Skeletal muscle tissue (tissue), 3 donors: ENCODE measurements at regions not wholly inside any gene's neighbourhood (a gene's known extent, or its start where the extent isn't known, plus 50 kb on each side); places are given as distances from the start of the nearest gene placed in this dataset.

Experiments used
- H3K27ac ChIP-seq: one replicate; pipeline ENCODE4 v1.7.0; 2013; ENCODE audit warnings: mild to moderate bottlenecking, low read depth, low read length, inconsistent platforms
- H3K27me3 ChIP-seq, 3 donors: one replicate each; pipeline ENCODE4 v1.7.0; 2013; ENCODE audit warnings: low read length in 3 of 3; ENCODE audit not compliant: control insufficient read depth in 3 of 3, insufficient read depth in 3 of 3
- H3K36me3 ChIP-seq, 3 donors: one replicate each; pipeline ENCODE4 v1.7.0; 2013; ENCODE audit warnings: low read length in 3 of 3; ENCODE audit not compliant: control insufficient read depth in 3 of 3, insufficient read depth in 3 of 3
- H3K4me1 ChIP-seq, 3 donors: one replicate each; pipeline ENCODE4 v1.7.0; 2013; ENCODE audit warnings: low read length in 3 of 3, mild to moderate bottlenecking in 3 of 3; ENCODE audit not compliant: control insufficient read depth in 3 of 3, insufficient read depth in 3 of 3
- H3K4me3 ChIP-seq, 3 donors: one replicate each; pipeline ENCODE4 v1.7.0; 2013; ENCODE audit warnings: low read length in 3 of 3
- H3K9ac ChIP-seq, 3 donors: one replicate each; pipeline ENCODE4 v1.7.0; 2013; ENCODE audit warnings: low read length in 3 of 3, mild to moderate bottlenecking in 3 of 3, moderate library complexity in 2 of 3, low read depth in 1 of 3
- H3K9me3 ChIP-seq, 3 donors: one replicate each; pipeline ENCODE4 v1.7.0; 2013; ENCODE audit warnings: low read length in 3 of 3; ENCODE audit not compliant: control insufficient read depth in 3 of 3
- donor health status: Osteomylitis.

DNA sequence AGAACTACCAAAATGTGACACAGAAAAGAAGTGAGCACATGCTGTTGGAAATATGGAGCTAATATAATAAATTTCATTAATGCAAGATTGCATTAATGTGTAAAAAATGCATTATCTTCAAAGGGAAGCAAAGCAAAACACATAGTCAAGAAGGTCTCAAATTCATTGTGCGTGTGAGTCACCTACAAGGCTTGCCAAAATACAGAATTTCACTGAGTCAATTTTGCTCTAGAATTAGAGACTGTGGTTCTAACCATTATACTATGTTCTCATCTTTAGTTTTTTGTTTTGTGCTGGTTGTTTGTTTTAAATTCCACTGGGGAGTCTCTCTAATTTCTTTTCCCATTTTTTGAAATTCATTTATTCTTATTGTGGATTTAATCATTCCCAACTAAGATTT is 149.8 kb upstream of the SLITRK1 start:
- H3K36me3 ChIP-seq: no peaks in the 10 kb centered on the region
- H3K4me1 ChIP-seq: no peaks in the 10 kb centered on the region
- no peak overlapping the region for H3K4me3 ChIP-seq
- H3K27ac ChIP-seq: no peak overlapping the region
- no peaks in the 10 kb centered on the region for H3K27me3 ChIP-seq
- H3K9me3 ChIP-seq: no peaks in the 10 kb centered on the region
- H3K9ac ChIP-seq: no peak overlapping the region

GRCh38 chr13:84031120-84031519 is 148.8 kb upstream of the SLITRK1 start:
- no peaks in the 10 kb centered on the region for H3K27me3 ChIP-seq
- no peak overlapping the region for H3K4me3 ChIP-seq
- no peaks in the 10 kb centered on the region for H3K9me3 ChIP-seq
- H3K27ac ChIP-seq: no peak overlapping the region
- H3K4me1 ChIP-seq: no peaks in the 10 kb centered on the region
- H3K9ac ChIP-seq: no peak overlapping the region
- no peaks in the 10 kb centered on the region for H3K36me3 ChIP-seq

DNA sequence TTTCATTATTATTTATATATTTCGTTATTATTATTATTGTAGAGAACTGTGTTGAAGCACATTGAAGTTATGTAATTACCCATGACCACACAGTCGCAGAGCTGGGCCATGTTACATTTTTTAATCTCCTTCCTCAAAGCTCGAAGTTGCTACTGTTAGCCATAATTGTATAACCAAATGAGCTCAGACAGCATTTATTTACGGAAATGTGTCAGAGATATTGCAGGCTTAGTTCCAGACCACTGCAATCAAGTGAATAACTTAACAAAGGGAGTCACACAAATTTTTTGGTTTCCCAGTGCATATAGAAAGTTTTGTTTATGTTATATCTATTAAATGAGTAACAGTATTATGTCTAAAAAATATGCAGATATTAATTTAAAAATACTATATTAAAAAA is 147.1 kb upstream of the SLITRK1 start:
- H3K27ac ChIP-seq: no peak overlapping the region
- H3K27me3 ChIP-seq: no peaks in the 10 kb centered on the region
- no peak overlapping the region for H3K9ac ChIP-seq
- H3K4me3 ChIP-seq: no peak overlapping the region
- H3K4me1 ChIP-seq: no peaks in the 10 kb centered on the region
- H3K9me3 ChIP-seq: no peaks in the 10 kb centered on the region
- no peaks in the 10 kb centered on the region for H3K36me3 ChIP-seq

DNA sequence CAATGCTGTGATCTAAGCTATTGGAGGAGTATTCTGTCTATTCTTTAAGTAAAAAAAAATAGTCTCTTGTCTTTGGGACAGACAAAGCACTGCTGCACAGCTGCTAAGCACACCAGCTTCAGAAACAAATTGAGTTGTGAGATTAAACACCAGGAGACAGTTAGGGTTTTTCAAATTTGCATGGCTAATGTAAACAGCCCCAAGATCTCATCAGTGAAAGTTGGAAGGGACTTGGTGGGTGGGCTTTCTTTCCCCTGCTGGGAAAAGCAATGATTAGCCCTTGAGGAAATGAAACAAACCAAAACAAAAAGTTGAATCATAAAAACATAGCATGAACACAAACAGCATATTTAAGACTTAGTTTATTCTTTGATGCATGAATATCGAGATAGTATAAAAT is 143.6 kb upstream of the SLITRK1 start:
- H3K4me1 ChIP-seq: no peaks in the 10 kb centered on the region
- H3K4me3 ChIP-seq: no peak overlapping the region
- no peak overlapping the region for H3K27ac ChIP-seq
- H3K9me3 ChIP-seq: no peaks in the 10 kb centered on the region
- no peaks in the 10 kb centered on the region for H3K36me3 ChIP-seq
- no peaks in the 10 kb centered on the region for H3K27me3 ChIP-seq
- no peak overlapping the region for H3K9ac ChIP-seq

DNA sequence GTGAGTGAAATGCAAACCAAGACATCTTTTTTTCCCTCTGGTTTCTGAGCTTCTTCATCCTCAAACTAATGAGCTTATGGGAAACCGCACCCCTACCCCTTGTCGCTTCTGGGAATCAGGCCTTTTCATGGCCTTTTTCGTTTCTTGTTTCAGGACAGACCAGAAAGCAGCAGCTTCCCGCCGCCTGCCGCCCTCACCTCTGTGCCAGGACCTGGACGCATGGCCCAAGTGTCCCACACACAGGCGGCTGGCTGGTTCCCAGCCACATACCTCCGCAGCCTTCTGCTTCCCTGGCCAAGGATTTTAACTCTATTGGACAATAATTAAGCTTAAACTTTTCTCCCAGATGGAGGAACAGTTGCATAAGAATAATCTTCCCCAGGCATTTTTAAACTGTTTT is 114.1 kb upstream of the SLITRK1 start:
- Histone ChIP-seq H3K36me3 (no peaks in the 10 kb centered on the region), H3K27ac (no peak overlapping the region), H3K9ac (no peak overlapping the region), H3K27me3 (no peaks in the 10 kb centered on the region), H3K4me3 (no peak overlapping the region), H3K9me3 (no peaks in the 10 kb centered on the region), H3K4me1 (no peaks in the 10 kb centered on the region)

- Histone ChIP-seq H3K4me1 (no peaks in the 10 kb centered on the region), H3K4me3 (no peak overlapping the region), H3K27me3 (no peaks in the 10 kb centered on the region), H3K36me3 (no peaks in the 10 kb centered on the region), H3K9me3 (no peaks in the 10 kb centered on the region), H3K9ac (no peak overlapping the region), H3K27ac (no peak overlapping the region)
Observed at GRCh38 chr13:83995930-83996329, 113.7 kb upstream of the SLITRK1 start.

GRCh38 chr13:83992566-83993358 is 110.5 kb upstream of the SLITRK1 start:
- Histone ChIP-seq H3K9ac (no peak overlapping the region), H3K27me3 (no peaks in the 10 kb centered on the region), H3K9me3 (no peaks in the 10 kb centered on the region), H3K36me3 (no peaks in the 10 kb centered on the region), H3K4me3 (no peak overlapping the region), H3K27ac (no peak overlapping the region), H3K4me1 (no peaks in the 10 kb centered on the region)

DNA sequence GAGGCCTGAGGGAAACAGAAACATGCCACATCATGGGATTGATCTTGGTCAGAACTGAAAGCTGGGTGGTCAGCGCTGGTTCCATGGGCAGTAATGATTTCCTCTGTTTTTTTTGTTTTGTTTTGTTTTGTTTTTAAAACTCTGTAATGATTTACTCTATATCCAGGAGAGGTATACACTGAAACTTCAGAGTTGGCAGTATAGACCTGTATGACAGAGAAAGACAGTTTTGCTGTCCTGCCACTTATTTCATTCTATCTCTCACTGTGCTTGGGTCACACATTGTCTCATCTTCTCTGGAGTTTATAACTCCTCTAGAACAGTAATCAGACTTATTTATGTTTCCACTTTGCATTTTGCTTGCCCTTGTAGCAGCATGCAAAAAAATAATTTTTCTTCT is 105.1 kb upstream of the SLITRK1 start:
- no peak overlapping the region for H3K9ac ChIP-seq
- H3K27ac ChIP-seq: no peak overlapping the region
- peaks cover 0 to 2% (median 0%) of the 10 kb centered on the region in 3 donors for H3K9me3 ChIP-seq
- no peaks in the 10 kb centered on the region for H3K27me3 ChIP-seq
- H3K4me3 ChIP-seq: no peak overlapping the region
- no peaks in the 10 kb centered on the region for H3K4me1 ChIP-seq
- no peaks in the 10 kb centered on the region for H3K36me3 ChIP-seq

DNA sequence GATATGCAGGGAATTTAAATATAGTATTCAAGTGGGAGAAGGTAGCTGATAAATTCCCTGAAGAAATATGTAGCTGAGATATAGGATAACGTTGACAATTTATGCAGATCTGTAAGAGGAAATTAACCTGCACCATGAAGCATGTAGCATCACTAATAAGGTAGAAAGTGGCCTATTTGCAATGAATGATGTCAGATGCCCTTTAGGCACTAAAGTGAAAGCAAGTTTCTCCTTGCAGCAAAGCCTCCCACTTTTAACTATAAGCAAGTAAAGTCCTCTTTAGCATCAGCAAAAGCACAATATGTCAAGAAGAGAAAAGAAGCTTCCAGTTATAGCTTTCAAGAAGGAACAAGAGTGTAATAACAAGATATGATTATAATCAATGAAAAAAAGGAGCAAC is 102.5 kb upstream of the SLITRK1 start:
- Histone ChIP-seq H3K9ac (no peak overlapping the region), H3K27me3 (no peaks in the 10 kb centered on the region), H3K4me1 (no peaks in the 10 kb centered on the region), H3K4me3 (no peak overlapping the region), H3K36me3 (no peaks in the 10 kb centered on the region), H3K9me3 (peaks cover 0 to 2% (median 0%) of the 10 kb centered on the region in 3 donors), H3K27ac (no peak overlapping the region)

- no peak overlapping the region for H3K4me3 ChIP-seq
- H3K9ac ChIP-seq: no peak overlapping the region
- no peak overlapping the region for H3K27ac ChIP-seq
- no peaks in the 10 kb centered on the region for H3K4me1 ChIP-seq
- H3K9me3 ChIP-seq: no peaks in the 10 kb centered on the region
- no peaks in the 10 kb centered on the region for H3K36me3 ChIP-seq
- no peaks in the 10 kb centered on the region for H3K27me3 ChIP-seq
Observed at GRCh38 chr13:83980331-83980730, 98.1 kb upstream of the SLITRK1 start.
